GM12874 (cell line): ENCODE measurements at regions not wholly inside any gene's neighbourhood (a gene's known extent, or its start where the extent isn't known, plus 50 kb on each side); places are given as distances from the start of the nearest gene placed in this dataset.

Source experiments
- TF ChIP-seq, protein P1 (sequence below): IDR thresholded peaks from 2 replicates; pipeline ENCODE4 v1.5.1; 2011; ENCODE audit warnings: low read depth, mild to moderate bottlenecking, control low read depth, low read length, moderate library complexity; ENCODE audit not compliant: insufficient read depth

DNA sequence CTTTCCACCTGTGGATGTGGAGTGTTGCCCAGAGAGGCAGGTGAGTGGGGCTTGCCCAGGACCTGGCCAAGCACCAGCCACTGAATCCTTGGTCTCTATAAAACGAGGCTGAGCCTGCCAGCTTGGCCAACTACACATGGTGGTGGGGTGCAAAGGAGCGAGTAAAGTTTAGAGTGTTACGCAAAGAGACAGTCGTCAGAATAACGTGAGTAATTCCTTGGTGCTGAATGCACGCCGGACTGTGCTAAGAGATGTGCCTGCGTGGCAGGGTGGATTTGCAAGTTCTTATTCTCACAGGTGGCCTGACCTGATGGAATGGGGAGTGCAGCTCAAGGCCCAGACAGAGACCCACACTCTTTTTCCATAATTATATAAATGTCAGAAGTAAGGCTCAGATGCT lies 88.6 kb upstream of the B3GAT1 start:
- TF ChIP-seq, protein P1, sequence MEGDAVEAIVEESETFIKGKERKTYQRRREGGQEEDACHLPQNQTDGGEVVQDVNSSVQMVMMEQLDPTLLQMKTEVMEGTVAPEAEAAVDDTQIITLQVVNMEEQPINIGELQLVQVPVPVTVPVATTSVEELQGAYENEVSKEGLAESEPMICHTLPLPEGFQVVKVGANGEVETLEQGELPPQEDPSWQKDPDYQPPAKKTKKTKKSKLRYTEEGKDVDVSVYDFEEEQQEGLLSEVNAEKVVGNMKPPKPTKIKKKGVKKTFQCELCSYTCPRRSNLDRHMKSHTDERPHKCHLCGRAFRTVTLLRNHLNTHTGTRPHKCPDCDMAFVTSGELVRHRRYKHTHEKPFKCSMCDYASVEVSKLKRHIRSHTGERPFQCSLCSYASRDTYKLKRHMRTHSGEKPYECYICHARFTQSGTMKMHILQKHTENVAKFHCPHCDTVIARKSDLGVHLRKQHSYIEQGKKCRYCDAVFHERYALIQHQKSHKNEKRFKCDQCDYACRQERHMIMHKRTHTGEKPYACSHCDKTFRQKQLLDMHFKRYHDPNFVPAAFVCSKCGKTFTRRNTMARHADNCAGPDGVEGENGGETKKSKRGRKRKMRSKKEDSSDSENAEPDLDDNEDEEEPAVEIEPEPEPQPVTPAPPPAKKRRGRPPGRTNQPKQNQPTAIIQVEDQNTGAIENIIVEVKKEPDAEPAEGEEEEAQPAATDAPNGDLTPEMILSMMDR: no peak

DNA sequence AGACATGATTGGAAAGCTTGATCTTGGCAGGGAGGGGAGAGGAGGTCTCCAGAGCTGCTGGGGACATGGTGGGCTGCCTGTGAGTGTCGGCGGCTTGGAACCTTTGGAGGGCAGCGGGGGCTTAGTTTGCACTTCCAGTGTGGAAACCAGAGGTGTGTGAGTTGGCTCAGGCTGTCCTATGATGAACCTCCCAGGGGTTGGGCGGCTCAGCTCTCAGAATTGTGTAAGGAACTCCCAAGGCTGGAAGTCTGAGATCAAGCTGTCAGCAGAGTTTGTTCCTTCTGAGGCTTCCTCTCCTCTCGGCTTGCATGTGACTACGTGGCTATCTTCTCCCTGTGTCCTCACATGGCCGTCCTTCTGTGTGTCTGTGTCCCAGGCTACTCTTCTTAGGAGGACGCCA lies 87.9 kb upstream of the B3GAT1 start:
- TF ChIP-seq, protein P1: no peak

DNA sequence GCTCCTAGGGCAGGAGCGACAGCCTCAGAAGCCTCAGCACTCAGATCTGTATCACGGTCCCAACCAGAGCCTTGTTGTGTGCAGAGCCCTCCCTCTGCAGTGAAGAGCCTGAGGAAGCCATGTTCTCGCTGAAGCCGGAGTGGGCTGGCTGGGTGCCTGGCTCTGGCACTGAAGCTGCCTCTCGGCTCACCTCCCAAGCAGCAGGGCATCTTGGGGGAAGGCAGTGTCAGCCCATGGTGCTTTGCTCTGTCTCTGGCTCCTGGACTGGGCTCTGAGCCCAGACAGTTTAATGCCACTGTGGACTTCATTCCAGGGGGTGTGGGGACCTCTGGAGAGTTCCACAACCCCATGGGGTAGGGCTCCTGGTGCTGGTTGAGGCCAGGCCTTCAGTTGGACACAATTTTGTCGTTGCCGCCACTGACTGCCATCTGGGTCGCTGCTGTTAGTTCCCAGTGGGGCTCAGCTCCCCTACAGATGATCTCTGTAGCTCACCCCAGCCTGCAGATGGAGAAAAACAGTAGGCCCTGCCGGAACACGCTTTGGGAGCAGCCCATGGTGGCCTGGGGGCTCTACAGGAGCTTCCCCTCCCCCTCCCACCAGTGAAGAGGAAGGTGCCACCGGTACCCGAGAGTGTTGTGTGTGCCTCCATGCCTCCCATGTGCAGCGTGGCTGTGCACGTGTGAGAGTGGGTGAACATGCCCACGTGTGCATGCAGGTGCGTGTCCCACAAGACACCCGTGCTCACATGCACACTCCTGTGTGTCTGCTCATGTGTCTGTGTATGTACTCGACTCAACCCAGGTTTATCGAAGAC lies 86.5 kb upstream of the B3GAT1 start:
- TF ChIP-seq, protein P1: no peak

DNA sequence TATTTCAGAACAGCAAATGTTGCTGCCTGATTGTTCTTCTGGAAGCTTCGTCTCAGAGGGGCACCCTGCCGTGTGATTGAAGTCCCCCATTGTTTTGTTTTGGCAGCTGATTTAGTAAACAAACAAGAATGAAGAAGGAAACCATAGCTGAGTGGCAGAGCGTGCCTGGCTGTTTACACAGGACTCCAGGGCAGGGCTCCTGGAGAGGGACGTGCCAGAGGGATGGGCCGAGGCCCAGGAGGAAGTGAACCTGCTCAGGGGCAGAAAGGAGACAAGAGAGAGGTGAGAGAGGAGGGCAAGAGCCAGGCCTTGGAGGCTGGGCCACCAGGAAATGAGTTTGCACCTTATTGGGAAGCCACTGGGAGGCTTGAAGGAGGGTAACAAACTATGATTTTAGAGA lies 85.5 kb upstream of the B3GAT1 start:
- TF ChIP-seq, protein P1: no peak

DNA sequence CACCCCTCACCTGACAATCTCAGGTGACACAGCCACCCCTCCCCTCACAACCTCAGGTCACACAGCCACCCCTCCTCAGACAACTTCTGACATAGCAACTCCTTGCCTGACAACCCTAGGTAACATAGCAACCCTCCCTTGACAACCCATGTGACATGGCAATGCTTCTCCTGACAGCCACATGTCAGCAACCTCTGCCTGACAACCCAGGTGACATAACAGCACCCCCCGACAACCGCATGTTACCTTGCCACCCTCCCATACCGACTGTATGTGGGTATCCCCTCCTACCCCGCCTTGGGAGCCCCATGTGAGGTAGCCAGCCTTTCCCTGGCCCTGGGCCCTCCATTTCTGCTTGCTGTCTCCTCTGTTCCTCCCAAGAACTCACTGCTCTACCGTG lies 77.7 kb upstream of the B3GAT1 start:
- TF ChIP-seq, protein P1: no peak

DNA sequence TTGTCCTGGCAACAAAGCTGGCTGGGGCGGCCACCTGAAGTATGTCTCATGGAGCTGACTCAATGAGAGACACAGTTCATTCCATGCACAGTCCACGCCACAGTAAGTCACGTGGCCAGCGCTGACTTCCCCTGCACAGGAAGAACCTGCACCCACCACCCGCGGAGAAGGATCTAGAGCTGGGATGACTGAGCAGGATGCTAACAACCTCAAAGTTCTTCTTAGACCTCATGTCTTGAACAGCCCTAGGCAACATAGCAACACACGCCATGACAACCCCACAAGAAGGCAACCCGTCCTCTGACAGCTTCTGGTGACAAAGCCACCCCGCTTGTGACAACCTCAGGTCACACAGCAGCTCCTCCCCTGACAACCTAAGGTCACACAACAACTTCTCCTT lies 76.9 kb upstream of the B3GAT1 start:
- TF ChIP-seq, protein P1: no peak

DNA sequence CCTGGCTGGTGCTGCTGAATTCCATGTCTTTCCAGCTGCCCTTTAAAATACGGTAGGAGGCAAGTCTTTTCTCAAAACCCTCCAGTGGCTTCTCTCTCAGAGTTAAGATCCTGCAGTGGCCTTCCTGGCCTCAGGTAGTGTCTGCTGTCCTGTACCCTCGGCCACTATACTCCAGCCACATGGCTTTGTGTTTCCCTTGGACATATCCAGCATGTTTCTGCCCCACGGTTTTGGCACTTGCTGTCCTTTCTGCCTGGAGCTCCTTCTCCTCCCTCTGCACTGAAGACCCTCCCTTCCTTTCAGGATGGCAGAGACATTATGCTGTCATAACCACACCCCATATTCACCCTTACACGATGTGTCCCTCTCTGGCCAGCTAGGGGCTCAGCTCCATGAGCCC lies 76.5 kb upstream of the B3GAT1 start:
- TF ChIP-seq, protein P1: no peak
